GM18519 (cell line): ENCODE measurements at regions not wholly inside any gene's neighbourhood (a gene's known extent, or its start where the extent isn't known, plus 50 kb on each side); places are given as distances from the start of the nearest gene placed in this dataset.
"Not testable (repeated sequence)": the region's sequence is repeated elsewhere in the genome, so short reads cannot be mapped to it uniquely, and the experiment has no call there.

Experiments used
- ATAC-seq: cut with Tn5 transposase; IDR thresholded peaks from one replicate; pipeline ENCODE4 v1.9.1; 2021; ENCODE audit warnings: mild to moderate bottlenecking, moderate library complexity; ENCODE audit not compliant: unreplicated experiment, low FRiP score

DNA sequence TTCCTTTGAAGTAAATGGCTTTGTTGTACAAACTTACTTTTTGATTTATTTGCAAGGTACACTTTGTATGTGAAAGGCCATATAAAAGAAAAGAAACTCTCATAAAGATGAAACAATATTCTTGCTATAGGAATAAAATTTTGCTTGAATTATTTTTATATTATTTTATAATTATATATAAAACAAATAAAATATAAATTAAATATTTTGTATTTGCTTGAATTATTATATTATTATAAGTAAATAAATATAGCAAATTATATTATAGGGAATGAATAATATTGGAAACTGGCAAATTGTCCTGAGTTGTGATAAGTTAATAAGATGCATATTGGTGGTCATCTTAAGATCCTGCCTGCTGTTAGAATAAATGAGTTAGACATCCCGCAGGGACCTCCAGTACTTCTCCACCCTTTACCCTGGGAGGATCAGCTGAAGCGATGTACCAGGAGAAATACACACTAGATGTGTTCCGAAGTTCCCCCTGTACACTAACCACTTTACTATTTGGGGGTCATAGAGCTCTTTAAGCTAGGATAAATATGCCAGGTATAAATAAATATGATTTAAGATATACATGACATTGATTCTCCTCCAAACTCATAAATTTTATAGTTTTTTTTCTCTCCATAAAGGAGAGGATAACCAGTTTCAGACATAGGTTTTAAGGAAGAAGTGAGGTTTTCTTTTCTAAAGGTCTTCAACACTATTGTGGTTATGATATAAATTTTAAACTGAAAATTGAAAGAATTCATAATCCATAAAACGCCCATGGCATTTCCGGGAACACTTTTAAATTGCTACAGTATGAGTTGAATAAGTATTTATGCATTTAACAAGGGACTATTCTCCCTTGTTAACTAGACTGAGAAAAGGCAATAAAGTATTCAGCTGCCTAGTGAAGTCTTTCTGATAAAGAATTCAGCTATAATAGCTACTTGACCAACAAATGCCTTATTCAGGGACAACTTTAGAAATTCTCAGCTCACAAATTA is 486.3 kb upstream of the MARCKS start:
- ATAC-seq, result no peak

GRCh38 chr6:113375466-113375865 is 481.7 kb upstream of the MARCKS start:
- ATAC-seq, result not testable (repeated sequence)

GRCh38 chr6:113375950-113376846 is 480.9 kb upstream of the MARCKS start:
- no peak for ATAC-seq

GRCh38 chr6:113376847-113377165 is 480.3 kb upstream of the MARCKS start:
- no peak for ATAC-seq

DNA sequence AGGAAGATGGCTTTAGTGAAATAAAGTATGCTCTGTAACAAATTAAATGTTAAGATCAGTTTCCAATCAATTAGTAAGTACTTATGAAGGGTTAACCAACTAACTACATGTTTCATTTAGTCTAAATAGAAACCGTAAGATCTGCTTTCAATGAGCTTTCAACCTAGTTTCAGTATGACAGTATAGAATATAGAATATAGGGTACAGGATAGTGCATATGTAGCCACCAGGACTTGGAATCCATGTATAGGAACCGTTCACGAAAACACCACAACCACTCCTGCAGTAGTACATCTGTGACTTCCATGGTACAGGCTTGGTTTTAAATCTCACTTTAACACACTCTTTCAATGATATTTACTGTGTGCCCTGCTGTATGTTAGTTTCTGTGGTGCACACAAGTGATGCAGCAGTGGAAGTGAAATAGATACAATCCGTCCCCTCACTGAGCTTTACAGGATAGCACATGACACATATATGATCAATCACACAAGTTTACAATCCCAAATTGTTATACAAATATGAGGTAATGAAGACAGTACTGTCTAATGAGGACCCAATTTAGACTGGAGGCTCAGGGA is 479.7 kb upstream of the MARCKS start:
- peak; percentile 44 for ATAC-seq

DNA sequence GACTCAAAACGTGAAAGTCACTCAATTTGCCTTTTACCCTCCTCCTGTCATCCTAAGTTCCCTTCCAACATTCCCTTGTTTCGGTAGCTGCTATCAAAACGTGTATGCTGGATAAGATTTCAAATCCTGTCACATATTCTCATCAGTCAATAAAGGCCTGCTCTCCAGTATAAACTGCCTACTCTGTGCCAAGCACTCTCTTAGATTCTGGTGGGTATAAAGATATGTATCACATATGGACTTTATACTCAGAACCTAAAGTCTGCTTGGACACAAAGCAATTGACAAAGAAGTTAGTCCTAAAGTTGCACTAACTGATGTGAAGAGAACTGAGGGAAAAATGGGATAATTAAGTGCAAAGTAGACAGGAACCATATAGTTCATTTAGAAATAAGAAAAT is 476.6 kb upstream of the MARCKS start:
- ATAC-seq, result no peak

DNA sequence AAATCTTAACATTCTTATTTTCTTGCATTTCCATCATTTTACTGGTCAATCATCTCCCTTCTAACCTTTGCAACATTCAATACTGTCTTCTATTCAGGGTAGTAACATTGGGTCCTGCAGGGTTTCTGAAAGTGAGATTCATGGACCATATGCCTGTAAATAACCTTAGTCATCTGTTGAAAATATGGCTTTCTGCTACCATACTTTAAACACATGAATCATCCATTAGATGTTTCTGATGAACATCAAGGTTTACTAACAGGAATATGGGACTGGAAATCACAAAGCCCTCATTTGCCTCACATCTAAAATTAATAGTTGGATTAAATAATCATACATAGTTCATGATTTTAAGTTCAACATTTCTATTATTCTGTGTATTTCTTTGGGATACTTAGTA is 475.9 kb upstream of the MARCKS start:
- ATAC-seq, result no peak

GRCh38 chr6:113381959-113382358 is 475.2 kb upstream of the MARCKS start:
- peak; percentile 85 for ATAC-seq

DNA sequence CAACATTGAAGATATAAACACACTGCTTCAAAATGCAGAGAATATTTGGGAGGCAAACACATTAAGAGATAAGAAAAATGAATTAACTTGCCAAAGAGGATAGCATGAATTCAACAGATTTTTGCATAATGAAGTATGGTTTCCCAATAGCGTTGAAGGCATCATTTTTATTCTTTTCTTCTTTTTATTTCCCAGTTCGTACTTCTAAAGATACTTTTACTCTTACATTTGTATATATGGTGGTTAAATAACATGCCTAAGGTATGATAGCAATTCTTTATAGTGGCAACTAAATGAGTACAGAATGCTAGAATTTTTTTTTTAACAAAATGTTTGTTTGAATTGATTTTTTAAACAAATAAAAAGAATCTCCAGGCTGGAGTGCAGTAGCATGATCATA is 473.4 kb upstream of the MARCKS start:
- no peak for ATAC-seq

DNA sequence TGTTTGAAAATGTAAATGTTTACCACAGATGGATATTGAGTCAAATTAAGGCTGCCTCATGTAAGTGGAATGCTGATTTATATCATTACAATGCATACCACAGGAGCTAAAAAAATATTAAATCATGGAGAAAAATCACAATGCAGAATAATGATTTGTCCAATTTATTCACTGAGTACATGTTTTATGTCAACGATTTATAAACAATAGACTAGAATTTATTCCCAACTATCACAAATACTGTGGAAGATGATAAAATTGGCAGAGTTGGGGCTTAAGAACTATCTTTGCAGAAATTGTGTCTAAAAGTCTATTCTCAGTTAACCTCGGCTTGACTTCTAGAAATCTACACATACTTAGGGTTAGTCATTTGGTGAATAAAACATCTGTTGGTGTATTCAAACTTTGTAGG is 472.1 kb upstream of the MARCKS start:
- no peak for ATAC-seq

DNA sequence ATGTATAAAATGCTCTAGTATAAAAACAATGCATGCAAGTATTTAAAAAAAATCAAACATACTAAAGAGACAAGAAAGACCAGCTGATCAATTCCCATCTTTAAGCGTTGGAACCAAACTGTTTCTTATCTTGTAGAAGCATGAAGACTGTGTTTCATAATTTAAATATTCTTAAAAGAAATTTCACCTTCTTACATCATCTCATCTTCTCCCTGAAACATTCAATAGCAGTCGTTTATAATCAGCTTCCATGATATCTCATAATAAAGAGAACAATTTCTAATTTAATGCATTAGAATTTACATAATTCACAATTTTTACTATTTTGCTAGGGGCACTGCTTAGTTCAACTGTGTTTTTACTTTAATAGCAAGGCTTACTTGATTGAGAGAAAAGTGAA is 468.1 kb upstream of the MARCKS start:
- no peak for ATAC-seq

GRCh38 chr6:113392551-113393055 is 464.5 kb upstream of the MARCKS start:
- ATAC-seq, result no peak

GRCh38 chr6:113394216-113394615 is 462.9 kb upstream of the MARCKS start:
- no peak for ATAC-seq

DNA sequence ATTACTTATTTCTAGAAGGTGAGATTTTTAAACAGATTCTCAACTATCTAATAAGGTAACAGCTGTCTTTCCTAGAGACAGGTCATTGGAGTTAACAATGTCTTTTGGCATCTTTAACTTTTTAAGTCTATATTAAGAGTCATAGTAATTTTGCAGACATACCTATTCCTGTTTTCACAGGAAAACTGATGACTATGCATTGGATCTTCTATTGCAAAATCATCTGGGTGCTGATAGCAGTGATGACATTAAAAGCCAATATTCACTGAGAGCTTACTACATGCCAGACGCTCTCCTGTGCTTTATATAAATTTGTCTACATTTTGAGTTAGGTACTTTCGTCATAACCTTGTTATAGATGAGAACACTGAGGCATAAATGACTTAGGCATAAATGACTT is 462.4 kb upstream of the MARCKS start:
- ATAC-seq, result no peak

DNA sequence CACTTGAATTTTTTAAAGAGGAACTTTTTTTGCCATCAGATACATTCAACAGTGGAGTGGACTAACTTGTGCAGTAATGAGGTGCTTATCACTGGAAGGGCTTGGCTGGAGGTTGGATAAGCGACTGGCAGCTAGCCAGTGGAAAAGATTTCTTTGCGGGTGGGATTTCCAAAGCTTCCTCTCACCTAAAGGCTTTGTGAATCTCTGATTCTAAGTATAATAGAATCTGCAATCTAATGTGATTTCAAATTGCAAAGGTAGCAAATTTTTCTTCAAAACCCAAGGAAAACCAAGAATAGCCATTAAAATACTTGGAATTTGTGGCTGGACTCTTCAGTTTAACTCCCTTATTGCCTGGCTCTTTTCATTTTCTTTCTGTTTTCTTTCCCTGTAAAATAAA is 460.4 kb upstream of the MARCKS start:
- ATAC-seq, result no peak

DNA sequence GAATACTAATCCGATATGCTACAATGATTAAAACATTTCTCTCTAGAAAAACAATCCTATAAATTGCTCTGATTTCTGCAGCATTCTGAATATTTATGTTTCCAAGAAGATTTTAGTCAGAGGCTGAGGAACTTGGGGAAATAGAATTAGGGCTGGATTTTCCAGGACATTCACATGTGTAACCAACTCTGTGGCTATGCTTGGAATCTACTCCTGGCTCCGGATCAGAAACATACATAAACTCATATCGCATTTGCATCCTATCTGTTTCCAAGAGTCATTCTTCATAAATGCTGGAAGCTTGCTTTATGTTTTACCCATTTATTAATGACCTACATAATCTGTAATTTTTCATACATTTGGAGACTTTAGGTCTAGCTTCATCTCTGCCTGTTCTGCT is 459.9 kb upstream of the MARCKS start:
- ATAC-seq, result no peak

GRCh38 chr6:113401231-113401630 is 455.9 kb upstream of the MARCKS start:
- no peak for ATAC-seq

DNA sequence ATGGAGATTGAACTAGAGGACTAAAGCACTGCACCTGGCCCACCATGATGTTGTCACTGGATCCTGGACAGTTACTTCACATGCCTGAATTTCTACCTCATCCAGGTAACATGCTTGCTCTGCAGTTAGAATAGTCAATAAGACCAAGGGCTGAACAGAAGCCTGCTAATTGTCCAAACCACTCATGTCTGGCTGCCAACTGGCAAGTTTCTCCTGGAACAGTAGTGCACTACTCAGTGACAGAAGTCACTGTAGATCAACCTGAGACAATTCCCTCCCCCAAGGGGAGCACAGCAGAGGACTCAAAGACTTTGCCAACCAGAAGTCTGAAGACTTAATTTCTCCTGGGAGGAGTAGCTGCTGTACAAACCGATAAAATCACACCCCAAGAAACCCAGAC is 454.6 kb upstream of the MARCKS start:
- no peak for ATAC-seq

GRCh38 chr6:113403966-113404595 is 453.1 kb upstream of the MARCKS start:
- no peak for ATAC-seq

DNA sequence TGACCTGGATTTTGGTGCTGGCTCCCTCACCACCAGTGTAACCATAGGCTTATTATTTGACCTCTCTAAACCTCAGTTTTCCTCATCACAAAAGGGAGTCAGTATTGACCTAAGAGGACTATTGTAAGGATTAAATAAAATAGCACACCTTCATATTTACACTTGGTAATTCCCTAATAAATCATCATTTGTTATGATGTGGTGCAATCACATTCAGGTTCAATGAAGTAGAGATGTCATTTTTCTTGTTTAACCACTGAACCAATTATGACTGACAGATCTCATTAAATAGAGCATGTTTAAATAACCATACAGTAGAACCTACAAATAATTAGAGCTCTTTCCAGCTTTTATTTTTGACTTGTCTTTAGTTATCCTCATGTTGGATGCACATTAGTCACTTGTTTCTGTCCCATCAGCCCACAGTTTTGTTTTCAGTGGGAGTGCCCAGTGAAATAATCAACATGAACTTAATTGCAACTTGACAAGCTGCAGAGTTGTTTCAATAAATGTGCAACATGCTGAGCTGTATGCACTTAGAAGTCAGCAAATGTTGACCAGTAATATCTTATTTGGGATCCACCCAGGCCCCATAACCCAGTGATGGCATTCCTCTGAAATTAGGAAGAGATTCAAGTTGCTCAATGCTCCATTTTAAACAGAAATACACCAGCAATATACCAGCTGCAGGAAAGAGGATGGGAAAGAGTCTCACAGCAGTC is 451.7 kb upstream of the MARCKS start:
- no peak for ATAC-seq
